Type B pancreatic cell (in vitro differentiated cells): ENCODE measurements at regions not wholly inside any gene's neighbourhood (a gene's known extent, or its start where the extent isn't known, plus 50 kb on each side); places are given as distances from the start of the nearest gene placed in this dataset.

Source experiments
- DNase-seq: peaks from one replicate; pipeline ENCODE4 v3.0.0; 2021; ENCODE audit warnings: mixed read lengths; ENCODE audit not compliant: unreplicated experiment; ENCODE audit errors: extremely low spot score
- H3K27ac Mint-ChIP-seq: 2 replicates; pipeline ENCODE4 v1.8.0; 2021; ENCODE audit warnings: mild to moderate bottlenecking, mixed read lengths
- H3K27me3 Mint-ChIP-seq: 2 replicates; pipeline ENCODE4 v1.8.0; 2021; ENCODE audit warnings: mixed read lengths
- H3K36me3 Mint-ChIP-seq: 2 replicates; pipeline ENCODE4 v1.8.0; 2021; ENCODE audit warnings: mixed read lengths
- H3K4me1 Mint-ChIP-seq: one replicate; pipeline ENCODE4 v1.8.0; 2021; ENCODE audit warnings: mixed read lengths; ENCODE audit not compliant: unreplicated experiment
- H3K4me3 Mint-ChIP-seq: 2 replicates; pipeline ENCODE4 v1.8.0; 2021; ENCODE audit warnings: mild to moderate bottlenecking, mixed read lengths
- H3K9me3 Mint-ChIP-seq: 2 replicates; pipeline ENCODE4 v1.8.0; 2021; ENCODE audit warnings: mixed read lengths
- TF ChIP-seq, protein P1 (sequence below): fragments of 200-600 bp; sonication (generic); conservative IDR thresholded peaks from 2 replicates; pipeline ENCODE4 v1.5.0; 2021; ENCODE audit warnings: antibody characterized with exemption, mild to moderate bottlenecking

- peak; percentile 20 for DNase-seq
- peak overlapping the region; percentile 46 for H3K27ac Mint-ChIP-seq
- no peak overlapping the region for H3K4me3 Mint-ChIP-seq
- TF ChIP-seq, protein P1, sequence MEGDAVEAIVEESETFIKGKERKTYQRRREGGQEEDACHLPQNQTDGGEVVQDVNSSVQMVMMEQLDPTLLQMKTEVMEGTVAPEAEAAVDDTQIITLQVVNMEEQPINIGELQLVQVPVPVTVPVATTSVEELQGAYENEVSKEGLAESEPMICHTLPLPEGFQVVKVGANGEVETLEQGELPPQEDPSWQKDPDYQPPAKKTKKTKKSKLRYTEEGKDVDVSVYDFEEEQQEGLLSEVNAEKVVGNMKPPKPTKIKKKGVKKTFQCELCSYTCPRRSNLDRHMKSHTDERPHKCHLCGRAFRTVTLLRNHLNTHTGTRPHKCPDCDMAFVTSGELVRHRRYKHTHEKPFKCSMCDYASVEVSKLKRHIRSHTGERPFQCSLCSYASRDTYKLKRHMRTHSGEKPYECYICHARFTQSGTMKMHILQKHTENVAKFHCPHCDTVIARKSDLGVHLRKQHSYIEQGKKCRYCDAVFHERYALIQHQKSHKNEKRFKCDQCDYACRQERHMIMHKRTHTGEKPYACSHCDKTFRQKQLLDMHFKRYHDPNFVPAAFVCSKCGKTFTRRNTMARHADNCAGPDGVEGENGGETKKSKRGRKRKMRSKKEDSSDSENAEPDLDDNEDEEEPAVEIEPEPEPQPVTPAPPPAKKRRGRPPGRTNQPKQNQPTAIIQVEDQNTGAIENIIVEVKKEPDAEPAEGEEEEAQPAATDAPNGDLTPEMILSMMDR = no peak
- H3K4me1 Mint-ChIP-seq = peaks cover 17% of the 10 kb centered on the region
- H3K9me3 Mint-ChIP-seq = no peaks in the 10 kb centered on the region
- peaks cover 6% of the 10 kb centered on the region for H3K36me3 Mint-ChIP-seq
- no peaks in the 10 kb centered on the region for H3K27me3 Mint-ChIP-seq
Measured at GRCh38 chr3:56974247-56974930, 86.1 kb upstream of the SPATA12 start.

GRCh38 chr3:56971816-56972215 lies 88.6 kb upstream of the SPATA12 start:
- Mint-ChIP-seq H3K4me3 (no peak overlapping the region), H3K36me3 (peaks cover 6% of the 10 kb centered on the region), H3K9me3 (no peaks in the 10 kb centered on the region), H3K27ac (no peak overlapping the region), H3K27me3 (no peaks in the 10 kb centered on the region), H3K4me1 (peaks cover 7% of the 10 kb centered on the region)
- TF ChIP-seq, protein P1 = no peak
- DNase-seq = no peak

DNA sequence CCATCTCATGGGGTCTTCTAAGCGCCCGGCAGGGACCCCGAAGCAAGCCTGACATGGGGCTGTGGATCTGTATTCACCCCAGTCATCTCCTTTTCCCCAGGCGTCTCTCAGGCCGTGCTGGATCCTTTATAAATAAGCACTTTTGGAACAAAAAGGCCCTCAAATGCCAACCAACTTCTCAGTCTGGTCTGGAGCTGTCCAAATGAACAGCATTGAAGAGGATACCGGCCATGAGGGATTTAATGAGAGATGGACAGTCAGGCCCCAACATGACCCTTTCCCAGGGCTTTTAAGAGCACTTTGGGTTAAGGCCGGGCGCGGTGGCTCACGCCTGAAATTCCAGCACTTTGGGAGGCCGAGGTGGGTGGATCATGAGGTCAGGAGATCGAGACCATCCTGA lies 89.2 kb upstream of the SPATA12 start:
- Mint-ChIP-seq H3K9me3 (no peaks in the 10 kb centered on the region), H3K4me3 (no peak overlapping the region), H3K4me1 (peaks cover 7% of the 10 kb centered on the region), H3K27ac (no peak overlapping the region), H3K27me3 (no peaks in the 10 kb centered on the region), H3K36me3 (peaks cover 6% of the 10 kb centered on the region)
- TF ChIP-seq, protein P1 = no peak
- DNase-seq = no peak

DNA sequence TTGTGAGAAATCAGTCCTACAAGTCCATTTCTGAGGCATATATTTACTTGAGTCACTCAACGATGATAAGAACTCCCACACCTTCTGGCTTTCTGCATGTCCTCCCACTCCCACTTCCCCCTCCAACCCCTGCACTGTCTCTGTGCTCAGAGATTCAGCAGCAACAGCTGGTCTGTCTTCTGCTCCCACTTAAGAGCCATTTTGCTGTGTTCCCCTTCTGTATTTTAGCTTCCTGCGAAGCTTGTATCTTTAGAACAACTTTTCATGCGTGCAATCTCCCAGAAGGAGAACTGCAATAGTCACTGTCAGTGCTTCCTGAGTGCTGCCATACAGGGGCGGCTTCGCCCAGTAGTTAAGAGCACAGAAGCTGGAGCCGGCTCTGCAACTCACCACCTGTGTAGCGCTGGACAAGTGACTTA lies 90.0 kb upstream of the SPATA12 start:
- no peak for DNase-seq
- Mint-ChIP-seq H3K4me3 (no peak overlapping the region), H3K9me3 (no peaks in the 10 kb centered on the region), H3K27ac (no peak overlapping the region), H3K4me1 (peaks cover 7% of the 10 kb centered on the region), H3K27me3 (no peaks in the 10 kb centered on the region), H3K36me3 (peaks cover 6% of the 10 kb centered on the region)
- TF ChIP-seq, protein P1 = no peak

DNA sequence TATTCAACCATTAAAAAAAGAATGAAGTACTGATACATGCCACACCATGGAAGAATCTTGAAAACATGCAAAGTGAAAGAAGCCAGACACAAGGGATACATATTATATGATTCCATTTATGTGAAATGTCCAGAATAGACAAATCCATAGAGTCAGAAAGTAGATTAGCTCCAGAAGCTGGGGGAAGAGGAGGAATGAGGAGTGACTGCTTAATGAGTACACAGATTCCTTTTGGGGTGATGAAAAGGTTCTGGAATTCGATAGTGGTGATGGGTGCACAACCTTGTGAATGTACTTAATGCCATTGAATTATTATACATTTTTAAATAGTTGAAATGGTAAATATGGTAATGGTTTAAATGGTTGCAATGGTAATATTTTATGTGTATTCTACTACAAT lies 90.6 kb upstream of the SPATA12 start:
- Mint-ChIP-seq H3K27me3 (no peaks in the 10 kb centered on the region), H3K4me3 (no peak overlapping the region), H3K4me1 (peaks cover 5% of the 10 kb centered on the region), H3K36me3 (peaks cover 6% of the 10 kb centered on the region), H3K9me3 (no peaks in the 10 kb centered on the region), H3K27ac (no peak overlapping the region)
- no peak for DNase-seq
- TF ChIP-seq, protein P1 = no peak
